OCI-M2 (cell line): ENCODE measurements at regions not wholly inside any gene's neighbourhood (a gene's known extent, or its start where the extent isn't known, plus 50 kb on each side); places are given as distances from the start of the nearest gene placed in this dataset.

Experiments
- DNase-seq: peaks from one replicate; lab custom pipeline; 2025; ENCODE audit not compliant: unreplicated experiment; lab: John Stamatoyannopoulos, UW

DNA sequence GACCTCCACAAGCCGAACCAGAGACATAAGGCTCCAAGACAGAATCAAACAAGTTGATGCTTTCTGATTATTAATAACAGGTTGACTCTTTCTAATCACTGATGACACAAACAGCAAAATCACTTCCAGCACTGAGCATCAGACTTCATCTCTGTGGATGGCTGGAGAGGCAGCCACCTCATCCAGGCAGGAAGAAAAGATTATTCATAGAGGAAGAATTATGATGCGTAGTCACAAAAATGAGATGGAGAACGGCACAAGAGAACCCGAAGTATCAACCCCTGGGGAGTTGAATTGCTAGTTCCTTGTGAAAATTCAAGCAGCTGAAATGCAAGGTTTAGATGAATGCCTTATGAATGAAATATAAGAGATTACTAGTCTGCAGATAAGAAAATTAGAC lies 49.9 kb upstream of the LMCD1 start:
- DNase-seq, result no peak
